MCF 10A (cell line): ENCODE measurements at regions not wholly inside any gene's neighbourhood (a gene's known extent, or its start where the extent isn't known, plus 50 kb on each side); places are given as distances from the start of the nearest gene placed in this dataset.

ENCODE experiments used
- BruUV-seq: library from RNA; stranded (reverse); fragments of 400-500 nt; replicated peaks from 2 replicates; lab custom pipeline; 2021; lab: Mats Ljungman, UMichigan
- CTCF ChIA-PET: fragments of 300-600 bp; sonication (Branson Sonifier 250); formaldehyde crosslinking; extraction: SDS; loops from one replicate; lab custom pipeline; 2021; ENCODE audit warnings: antibody characterized with exemption, inconsistent platforms; lab: Yijun Ruan, JAX
- POLR2A ChIA-PET: fragments of 300-600, 350-650 bp; sonication (Branson Sonifier 250); formaldehyde crosslinking; extraction: SDS; loops from one replicate; lab custom pipeline; 2020; ENCODE audit warnings: antibody characterized with exemption, inconsistent platforms; lab: Yijun Ruan, JAX
- DNase-seq: peaks from one replicate; pipeline ENCODE4 v3.0.0-alpha.2; 2018; ENCODE audit not compliant: unreplicated experiment
- H3K27ac Mint-ChIP-seq: one replicate; pipeline ENCODE4 v1.8.0; 2022; ENCODE audit warnings: mild to moderate bottlenecking, low read depth, mixed read lengths; ENCODE audit not compliant: unreplicated experiment
- H3K27me3 Mint-ChIP-seq: one replicate; pipeline ENCODE4 v1.8.0; 2022; ENCODE audit warnings: mixed read lengths; ENCODE audit not compliant: insufficient read depth, unreplicated experiment
- H3K36me3 Mint-ChIP-seq: one replicate; pipeline ENCODE4 v1.8.0; 2022; ENCODE audit warnings: mild to moderate bottlenecking, moderate library complexity, mixed read lengths; ENCODE audit not compliant: insufficient read depth, unreplicated experiment
- H3K4me1 Mint-ChIP-seq: one replicate; pipeline ENCODE4 v1.8.0; 2022; ENCODE audit warnings: mixed read lengths; ENCODE audit not compliant: insufficient read depth, unreplicated experiment
- H3K4me3 Mint-ChIP-seq: one replicate; pipeline ENCODE4 v1.8.0; 2022; ENCODE audit warnings: mild to moderate bottlenecking, moderate library complexity, mixed read lengths; ENCODE audit not compliant: unreplicated experiment
- H3K9me3 Mint-ChIP-seq: one replicate; pipeline ENCODE4 v1.8.0; 2022; ENCODE audit warnings: mixed read lengths; ENCODE audit not compliant: unreplicated experiment
- CTCF ChIP-seq: fragments of 200-600 bp; IDR thresholded peaks from one replicate; pipeline ENCODE4 v1.8.0; 2022; ENCODE audit warnings: antibody characterized with exemption, mild to moderate bottlenecking; ENCODE audit not compliant: unreplicated experiment
- intact Hi-C: fragments of 100-400 bp; cut with micrococcal nuclease; formaldehyde crosslinking; loops from 2 replicates; pipeline ENCODE4 v1.14.1; 2022

- BruUV-seq = no TSS peak
- H3K36me3 Mint-ChIP-seq = no peaks in the 10 kb centered on the region
- TF ChIP-seq CTCF = no peak
- intact Hi-C loops = no loop called here
- peaks cover 20% of the 10 kb centered on the region for H3K4me1 Mint-ChIP-seq
- H3K9me3 Mint-ChIP-seq = no peaks in the 10 kb centered on the region
- DNase-seq = no peak
- no peak overlapping the region for H3K27ac Mint-ChIP-seq
- ChIA-PET CTCF (no interaction called here), POLR2A (no interaction called here)
- H3K27me3 Mint-ChIP-seq = no peaks in the 10 kb centered on the region
- H3K4me3 Mint-ChIP-seq = no peak overlapping the region
Measured at GRCh38 chr2:160871953-160872352, 288.3 kb upstream of the TANK start.

GRCh38 chr2:160876029-160876428 lies 284.2 kb upstream of the TANK start:
- Mint-ChIP-seq H3K4me1 (peaks cover 9% of the 10 kb centered on the region), H3K9me3 (no peaks in the 10 kb centered on the region), H3K27ac (no peak overlapping the region), H3K27me3 (no peaks in the 10 kb centered on the region), H3K4me3 (no peak overlapping the region), H3K36me3 (no peaks in the 10 kb centered on the region)
- no peak for TF ChIP-seq CTCF
- BruUV-seq = no TSS peak
- POLR2A ChIA-PET = interaction anchor here (0.6 to 0.7 kb wide), 2 partner anchors 551 to 1249 kb away, joined by 3 read pairs; no protein-coding TSS in a partner anchor
- DNase-seq = peak; percentile 29
- intact Hi-C loops = no loop called here
- CTCF ChIA-PET = interaction anchor here (0.9 kb wide), 1 partner anchor 94 kb away, joined by 3 read pairs; no protein-coding TSS in a partner anchor

- DNase-seq = no peak
- Mint-ChIP-seq H3K27ac (no peak overlapping the region), H3K9me3 (peaks cover 2% of the 10 kb centered on the region), H3K27me3 (no peaks in the 10 kb centered on the region), H3K4me1 (peaks cover 5% of the 10 kb centered on the region), H3K4me3 (no peak overlapping the region), H3K36me3 (no peaks in the 10 kb centered on the region)
- ChIA-PET CTCF (interaction anchor here (0.6 kb wide), 1 partner anchor 1006 kb away, joined by 3 read pairs; no protein-coding TSS in a partner anchor), POLR2A (interaction anchor here (0.7 kb wide), 1 partner anchor 13 kb away, joined by 3 read pairs; no protein-coding TSS in a partner anchor)
- TF ChIP-seq CTCF = no peak
- no TSS peak for BruUV-seq
- intact Hi-C loops = no loop called here
Measured at GRCh38 chr2:160876765-160877164, 283.5 kb upstream of the TANK start.

GRCh38 chr2:160878618-160879017 lies 281.6 kb upstream of the TANK start:
- Mint-ChIP-seq H3K27me3 (no peaks in the 10 kb centered on the region), H3K9me3 (peaks cover 7% of the 10 kb centered on the region), H3K4me1 (peaks cover 5% of the 10 kb centered on the region), H3K27ac (no peak overlapping the region), H3K4me3 (no peak overlapping the region), H3K36me3 (no peaks in the 10 kb centered on the region)
- CTCF ChIA-PET = interaction anchor here (0.6 kb wide), 2 partner anchors 131 to 397 kb away, joined by 3 to 4 read pairs; no protein-coding TSS in a partner anchor
- POLR2A ChIA-PET = no interaction called here
- no peak for DNase-seq
- BruUV-seq = no TSS peak
- no peak for TF ChIP-seq CTCF
- intact Hi-C loops = no loop called here
